OCI-LY7 (cell line): ENCODE measurements at regions not wholly inside any gene's neighbourhood (a gene's known extent, or its start where the extent isn't known, plus 50 kb on each side); places are given as distances from the start of the nearest gene placed in this dataset.
"Not testable (repeated sequence)": the region's sequence is repeated elsewhere in the genome, so short reads cannot be mapped to it uniquely, and the experiment has no call there.

Experiments used
- CTCF ChIP-seq: fragments of 200-600 bp; sonication (generic); conservative IDR thresholded peaks from 2 replicates; pipeline ENCODE4 v1.5.1; 2014; ENCODE audit warnings: mild to moderate bottlenecking, antibody characterized with exemption, low read length, moderate library complexity, mixed read lengths
- EZH2phosphoT487 ChIP-seq: fragments of 200-600 bp; sonication (generic); IDR thresholded peaks from 2 replicates; pipeline ENCODE4 v1.6.1; 2018; ENCODE audit warnings: low read depth, borderline replicate concordance, mild to moderate bottlenecking, mixed run types, antibody characterized with exemption, low read length, moderate library complexity, mixed read lengths

GRCh38 chr1:83306811-83307210 lies 692.1 kb downstream of the TTLL7 start:
- TF ChIP-seq CTCF, EZH2phosphoT487: not testable (repeated sequence)
